PC-3 (cell line): ENCODE measurements at regions not wholly inside any gene's neighbourhood (a gene's known extent, or its start where the extent isn't known, plus 50 kb on each side); places are given as distances from the start of the nearest gene placed in this dataset.

Experiments used
- ATAC-seq: fragments of 200-7000 bp; cut with Tn5 transposase; 2 replicates; pipeline ENCODE4 v1.9.1; 2020; ENCODE audit warnings: mild to moderate bottlenecking, moderate library complexity
- BruUV-seq: library from RNA; stranded (reverse); fragments of 400-500 nt; replicated peaks from 2 replicates; lab custom pipeline; 2021; lab: Mats Ljungman, UMichigan
- CTCF ChIA-PET: fragments of 300-600 bp; sonication (Branson Sonifier 250); formaldehyde crosslinking; loops from one replicate; lab custom pipeline; 2022; ENCODE audit warnings: antibody characterized with exemption; lab: Charles Lee
- POLR2A ChIA-PET: fragments of 300-600 bp; sonication (Branson Sonifier 250); formaldehyde crosslinking; loops from one replicate; lab custom pipeline; 2022; ENCODE audit warnings: antibody characterized with exemption; ENCODE audit not compliant: unreplicated experiment; lab: Charles Lee
- DNase-seq: peaks from one replicate; pipeline ENCODE4 v3.0.0-alpha.2; 2015
- H2AFZ ChIP-seq: fragments of 300-600 bp; sonication (generic); 2 replicates; pipeline ENCODE4 v1.6.0; 2016; ENCODE audit warnings: antibody characterized with exemption, low read length
- H3F3A ChIP-seq: fragments of 300-600 bp; sonication (generic); one replicate; pipeline ENCODE4 v1.6.0; 2017; ENCODE audit warnings: antibody characterized with exemption, low read length, control low read depth, mild to moderate bottlenecking; ENCODE audit not compliant: unreplicated experiment
- H3K27ac ChIP-seq: fragments of 300-600 bp; sonication (generic); 2 replicates; pipeline ENCODE4 v1.5.1; 2016; ENCODE audit warnings: mild to moderate bottlenecking, low read length
- H3K27me3 ChIP-seq: fragments of 300-600 bp; sonication (generic); 2 replicates; pipeline ENCODE4 v1.6.1; 2016; ENCODE audit warnings: low read length, mixed read lengths
- H3K36me3 ChIP-seq: fragments of 300-600 bp; sonication (generic); 2 replicates; pipeline ENCODE4 v1.6.1; 2016; ENCODE audit warnings: low read depth, mixed run types, low read length, mixed read lengths
- H3K4me1 ChIP-seq: fragments of 300-600 bp; sonication (generic); 2 replicates; pipeline ENCODE4 v1.5.1; 2016; ENCODE audit warnings: low read length; ENCODE audit not compliant: insufficient read depth
- H3K4me2 ChIP-seq: fragments of 300-600 bp; sonication (generic); 2 replicates; pipeline ENCODE4 v1.6.0; 2016; ENCODE audit warnings: low read length
- H3K4me3 ChIP-seq: fragments of 300-600 bp; sonication (generic); 2 replicates; pipeline ENCODE4 v1.5.1; 2016; ENCODE audit warnings: mild to moderate bottlenecking, low read length, mixed read lengths
- H3K79me2 ChIP-seq: fragments of 300-600 bp; sonication (generic); 2 replicates; pipeline ENCODE4 v1.6.1; 2017; ENCODE audit warnings: low read length, mixed read lengths
- H3K9ac ChIP-seq: fragments of 300-600 bp; sonication (generic); 2 replicates; pipeline ENCODE4 v1.6.0; 2016; ENCODE audit warnings: mild to moderate bottlenecking, low read length
- H3K9me2 ChIP-seq: fragments of 300-600 bp; sonication (generic); replicated peaks from 2 replicates; pipeline ENCODE4 v1.6.1; 2016; ENCODE audit warnings: mixed run types, low read length, mixed read lengths
- H3K9me3 ChIP-seq: fragments of 300-600 bp; sonication (generic); 2 replicates; pipeline ENCODE4 v1.6.1; 2016; ENCODE audit warnings: low read length, mixed read lengths
- H4K20me1 ChIP-seq: fragments of 300-600 bp; sonication (generic); 2 replicates; pipeline ENCODE4 v1.6.1; 2016; ENCODE audit warnings: low read length, mixed read lengths
- EZH2 ChIP-seq: fragments of 300-600 bp; sonication (generic); IDR thresholded peaks from one replicate; pipeline ENCODE4 v1.6.1; 2017; ENCODE audit warnings: antibody characterized with exemption, mild to moderate bottlenecking, low read length; ENCODE audit not compliant: unreplicated experiment
- EZH2phosphoT487 ChIP-seq: fragments of 300-600 bp; sonication (generic); IDR thresholded peaks from 2 replicates; pipeline ENCODE4 v1.6.1; 2018; ENCODE audit warnings: mild to moderate bottlenecking, antibody characterized with exemption, low read length, borderline replicate concordance
- intact Hi-C: fragments of 100-400 bp; cut with micrococcal nuclease; formaldehyde crosslinking; loops from 2 replicates; pipeline ENCODE4 v1.9.0; 2023
- TF ChIP-seq, protein P1 (sequence below): fragments of 300-600 bp; sonication (generic); conservative IDR thresholded peaks from 2 replicates; pipeline ENCODE4 v1.5.1; 2017; ENCODE audit warnings: antibody characterized with exemption, low read depth, mild to moderate bottlenecking, low read length

DNA sequence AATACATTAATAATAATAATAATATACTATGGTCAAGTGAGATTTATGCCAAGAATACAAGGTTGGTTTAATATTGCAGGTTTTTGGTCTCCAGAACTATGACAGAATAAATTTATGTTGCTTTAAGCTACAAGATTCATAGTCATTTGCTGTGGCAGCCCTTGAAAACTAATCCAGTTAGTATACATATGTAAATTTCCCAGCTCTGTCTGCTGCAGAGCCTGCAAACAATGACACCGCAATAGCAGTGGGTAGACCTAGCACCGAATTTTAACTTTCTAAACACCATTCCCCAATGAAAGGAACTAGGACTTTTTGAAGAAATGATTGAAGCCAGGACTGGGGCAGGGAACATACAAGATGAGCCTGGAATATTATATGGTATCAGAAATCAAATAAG, 647.7 kb upstream of the NRSN1 start:
- POLR2A ChIA-PET = no interaction called here

DNA sequence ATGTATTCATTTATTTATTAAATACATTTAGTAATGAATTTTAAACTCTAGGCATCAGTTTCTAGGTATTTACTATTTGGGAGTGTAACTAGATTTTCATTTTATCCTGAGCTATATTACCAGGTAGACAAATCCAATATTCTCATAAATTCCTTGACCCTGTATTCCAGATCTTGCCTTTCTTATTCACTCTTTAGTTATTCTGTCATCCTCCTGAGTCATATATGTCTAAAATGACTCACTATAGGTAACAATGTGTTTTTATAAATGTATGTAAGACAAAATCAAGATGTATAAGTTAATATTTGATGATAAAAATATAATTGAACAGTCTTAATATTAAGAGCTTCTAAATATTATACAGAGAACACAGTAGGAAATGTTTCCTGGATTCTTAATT, 642.1 kb upstream of the NRSN1 start:
- DNase-seq = peak; percentile 68
- Histone ChIP-seq H3F3A (no peaks in the 10 kb centered on the region), H4K20me1 (no peaks in the 10 kb centered on the region), H2AFZ (no peak overlapping the region), H3K9me3 (no peaks in the 10 kb centered on the region), H3K4me3 (no peak overlapping the region), H3K4me2 (no peak overlapping the region), H3K4me1 (0 out of 2 replicates have a peak, but pooled peaks cover 6% of the 10 kb centered on the region), H3K9ac (no peak overlapping the region), H3K27ac (no peak overlapping the region), H3K27me3 (no peaks in the 10 kb centered on the region), H3K79me2 (no peaks in the 10 kb centered on the region), H3K36me3 (no peaks in the 10 kb centered on the region), H3K9me2 (no peaks in the 10 kb centered on the region)
- CTCF ChIA-PET = no interaction called here
- peak; percentile 71 for ATAC-seq
- BruUV-seq = no TSS peak
- POLR2A ChIA-PET = no interaction called here
- TF ChIP-seq, protein P1, sequence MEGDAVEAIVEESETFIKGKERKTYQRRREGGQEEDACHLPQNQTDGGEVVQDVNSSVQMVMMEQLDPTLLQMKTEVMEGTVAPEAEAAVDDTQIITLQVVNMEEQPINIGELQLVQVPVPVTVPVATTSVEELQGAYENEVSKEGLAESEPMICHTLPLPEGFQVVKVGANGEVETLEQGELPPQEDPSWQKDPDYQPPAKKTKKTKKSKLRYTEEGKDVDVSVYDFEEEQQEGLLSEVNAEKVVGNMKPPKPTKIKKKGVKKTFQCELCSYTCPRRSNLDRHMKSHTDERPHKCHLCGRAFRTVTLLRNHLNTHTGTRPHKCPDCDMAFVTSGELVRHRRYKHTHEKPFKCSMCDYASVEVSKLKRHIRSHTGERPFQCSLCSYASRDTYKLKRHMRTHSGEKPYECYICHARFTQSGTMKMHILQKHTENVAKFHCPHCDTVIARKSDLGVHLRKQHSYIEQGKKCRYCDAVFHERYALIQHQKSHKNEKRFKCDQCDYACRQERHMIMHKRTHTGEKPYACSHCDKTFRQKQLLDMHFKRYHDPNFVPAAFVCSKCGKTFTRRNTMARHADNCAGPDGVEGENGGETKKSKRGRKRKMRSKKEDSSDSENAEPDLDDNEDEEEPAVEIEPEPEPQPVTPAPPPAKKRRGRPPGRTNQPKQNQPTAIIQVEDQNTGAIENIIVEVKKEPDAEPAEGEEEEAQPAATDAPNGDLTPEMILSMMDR = no peak
- no peak for TF ChIP-seq EZH2phosphoT487
- no peak for TF ChIP-seq EZH2
- intact Hi-C loops = no loop called here

More for the DNA sequence above, 647.7 kb upstream of the NRSN1 start:
- intact Hi-C loops = no loop called here
- no peaks in the 10 kb centered on the region for H3K36me3 ChIP-seq
- peaks cover 9% of the 10 kb centered on the region; the same call in 1 of the 2 replicates for H3K4me1 ChIP-seq
- H4K20me1 ChIP-seq = no peaks in the 10 kb centered on the region
- no peaks in the 10 kb centered on the region for H3K79me2 ChIP-seq
- no peak overlapping the region for H2AFZ ChIP-seq
- no peak for DNase-seq
- no peaks in the 10 kb centered on the region for H3K9me2 ChIP-seq
- no peak overlapping the region for H3K27ac ChIP-seq
- no peaks in the 10 kb centered on the region for H3K9me3 ChIP-seq
- no peak overlapping the region for H3K4me2 ChIP-seq
- H3F3A ChIP-seq = no peaks in the 10 kb centered on the region
- H3K27me3 ChIP-seq = no peaks in the 10 kb centered on the region
- CTCF ChIA-PET = no interaction called here
- TF ChIP-seq, protein P1 = no peak
- TF ChIP-seq EZH2 (no peak), EZH2phosphoT487 (no peak)
- no peak overlapping the region for H3K9ac ChIP-seq
- H3K4me3 ChIP-seq = no peak overlapping the region
- no TSS peak for BruUV-seq
- ATAC-seq = no peak

DNA sequence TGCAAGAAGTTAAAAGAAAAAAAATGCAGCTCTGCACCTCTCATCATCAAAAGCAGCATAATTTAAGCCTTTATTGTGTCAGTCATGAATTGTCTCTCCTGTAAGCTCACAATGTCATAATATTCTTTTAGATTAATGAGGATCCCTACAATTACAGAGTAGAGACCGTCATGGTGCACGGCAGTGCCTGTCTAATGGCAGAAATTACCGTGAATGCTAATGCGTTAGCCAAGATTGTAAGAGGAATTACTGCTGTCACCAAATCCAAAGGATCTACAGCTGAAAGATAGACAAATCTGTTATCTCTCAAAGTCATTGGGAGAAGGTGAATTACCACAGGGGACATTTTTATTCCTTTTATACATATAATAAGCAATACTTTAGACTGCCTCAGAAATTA, 631.6 kb upstream of the NRSN1 start:
- TF ChIP-seq EZH2phosphoT487 (no peak), EZH2 (no peak)
- TF ChIP-seq, protein P1 = no peak
- H4K20me1 ChIP-seq = no peaks in the 10 kb centered on the region
- H3K27ac ChIP-seq = no peak overlapping the region
- H3K9ac ChIP-seq = no peak overlapping the region
- H3K4me3 ChIP-seq = no peak overlapping the region
- H3K4me2 ChIP-seq = no peak overlapping the region
- no peaks in the 10 kb centered on the region for H3K27me3 ChIP-seq
- ATAC-seq (no peak), DNase-seq (no peak)
- no peak overlapping the region for H2AFZ ChIP-seq
- intact Hi-C loops = no loop called here
- no peaks in the 10 kb centered on the region for H3K36me3 ChIP-seq
- CTCF ChIA-PET = no interaction called here
- no peaks in the 10 kb centered on the region for H3K79me2 ChIP-seq
- no peaks in the 10 kb centered on the region for H3K9me2 ChIP-seq
- BruUV-seq = no TSS peak
- no peaks in the 10 kb centered on the region for H3F3A ChIP-seq
- POLR2A ChIA-PET = no interaction called here
- H3K9me3 ChIP-seq = no peaks in the 10 kb centered on the region
- no peaks in the 10 kb centered on the region for H3K4me1 ChIP-seq
